Panc1 (cell line): ENCODE measurements at regions not wholly inside any gene's neighbourhood (a gene's known extent, or its start where the extent isn't known, plus 50 kb on each side); places are given as distances from the start of the nearest gene placed in this dataset.

Experiments used
- ATAC-seq: fragments of 200-7000 bp; cut with Tn5 transposase; 2 replicates; pipeline ENCODE4 v1.9.1; 2020; ENCODE audit warnings: mild to moderate bottlenecking, moderate library complexity
- BruUV-seq: library from RNA; stranded (reverse); fragments of 400-500 nt; replicated peaks from 2 replicates; lab custom pipeline; 2021; lab: Mats Ljungman, UMichigan
- CTCF ChIA-PET: fragments of 300-600 bp; sonication (Branson Sonifier 250); formaldehyde crosslinking; loops from one replicate; lab custom pipeline; 2022; ENCODE audit warnings: antibody characterized with exemption; lab: Charles Lee
- POLR2A ChIA-PET: fragments of 300-600 bp; sonication (Branson Sonifier 250); formaldehyde crosslinking; loops from one replicate; lab custom pipeline; 2022; ENCODE audit warnings: antibody characterized with exemption; lab: Charles Lee
- DNase-seq: peaks from one replicate; pipeline ENCODE4 v3.0.0-alpha.2; 2010; ENCODE audit warnings: low read depth, low spot score
- H3K27ac ChIP-seq: 2 replicates; pipeline ENCODE4 v1.5.1; 2011; ENCODE audit warnings: mild to moderate bottlenecking, low read length, inconsistent platforms
- H3K27me3 ChIP-seq: fragments of 200-500 bp; sonication (Bioruptor generic); 2 replicates; pipeline ENCODE4 v1.6.0; 2014; ENCODE audit warnings: low read length, inconsistent platforms; ENCODE audit not compliant: control insufficient read depth, insufficient read depth
- H3K36me3 ChIP-seq: fragments of 200-500 bp; sonication (Bioruptor generic); 2 replicates; pipeline ENCODE4 v1.5.1; 2014; ENCODE audit warnings: inconsistent platforms, mild to moderate bottlenecking, low read length, moderate library complexity; ENCODE audit not compliant: control insufficient read depth, insufficient read depth
- H3K4me1 ChIP-seq: 2 replicates; pipeline ENCODE4 v1.5.1; 2011; ENCODE audit warnings: inconsistent platforms, mild to moderate bottlenecking, low read length, moderate library complexity; ENCODE audit not compliant: control insufficient read depth, insufficient read depth
- H3K4me3 ChIP-seq, 2 experiments: 2 replicates each; pipeline ENCODE4 v1.5.1; 2011 to 2012; ENCODE audit warnings: low read depth in 2 of 2, low read length in 2 of 2, mild to moderate bottlenecking in 2 of 2, inconsistent platforms in 1 of 2, moderate library complexity in 1 of 2
- H3K9me3 ChIP-seq: fragments of 200-500 bp; sonication (Bioruptor generic); 2 replicates; pipeline ENCODE4 v1.5.1; 2014; ENCODE audit warnings: low read depth, mild to moderate bottlenecking, inconsistent platforms, low read length, moderate library complexity; ENCODE audit not compliant: control insufficient read depth, insufficient read depth
- CTCF ChIP-seq: fragments of 450-650 bp; IDR thresholded peaks from 2 replicates; pipeline ENCODE4 v1.5.1; 2017; ENCODE audit warnings: mild to moderate bottlenecking
- POLR2AphosphoS5 ChIP-seq: IDR thresholded peaks from 2 replicates; pipeline ENCODE4 v1.6.1; 2012; ENCODE audit warnings: mild to moderate bottlenecking, low read depth, low read length, moderate library complexity
- REST ChIP-seq, 2 experiments: IDR thresholded peaks; 2 replicates each; pipeline ENCODE4 v1.6.1; 2011 to 2012; ENCODE audit warnings: low read depth in 2 of 2, control low read depth in 1 of 2, low read length in 1 of 2, mild to moderate bottlenecking in 1 of 2, moderate library complexity in 1 of 2; ENCODE audit not compliant: insufficient read depth in 1 of 2
- SIN3A ChIP-seq: IDR thresholded peaks from 2 replicates; pipeline ENCODE4 v1.6.1; 2012; ENCODE audit warnings: low read depth, mild to moderate bottlenecking, low read length, moderate library complexity, borderline replicate concordance; ENCODE audit not compliant: insufficient read depth
- TCF7L2 ChIP-seq: IDR thresholded peaks from 2 replicates; pipeline ENCODE4 v1.6.1; 2011; ENCODE audit warnings: mild to moderate bottlenecking, low read depth, low read length, inconsistent platforms
- in situ Hi-C: cut with HindIII; loops from 2 replicates; pipeline ENCODE4 v1.10.0; 2016; ENCODE audit warnings: low sequenced_read_pairs, low pct_unique_long_range_greater_than_20kb
- intact Hi-C: fragments of 100-400 bp; cut with micrococcal nuclease; formaldehyde crosslinking; loops from one replicate; pipeline ENCODE4 v1.10.0; 2022; ENCODE audit not compliant: unreplicated experiment

- ChIA-PET CTCF (no interaction called here), POLR2A (no interaction called here)
- ATAC-seq (no peak), DNase-seq (no peak)
- in situ Hi-C loops: no loop called here
- no peaks in the 10 kb centered on the region for H3K27me3 ChIP-seq
- no peak overlapping the region for H3K27ac ChIP-seq
- no peak for TF ChIP-seq SIN3A
- no peak for TF ChIP-seq CTCF
- no peak for TF ChIP-seq POLR2AphosphoS5
- no peak for TF ChIP-seq REST (IDR thresholded peaks at IDR 0.05; ENCODE audit: insufficient read depth in 1 of 2, low read depth in 2 of 2, low read length in 1 of 2)
- no peak for TF ChIP-seq TCF7L2
- no peaks in the 10 kb centered on the region for H3K4me1 ChIP-seq
- no peaks in the 10 kb centered on the region for H3K36me3 ChIP-seq
- no TSS peak for BruUV-seq
- intact Hi-C loops: no loop called here
- no peak overlapping the region for H3K4me3 ChIP-seq
- H3K9me3 ChIP-seq: no peaks in the 10 kb centered on the region
Measured at GRCh38 chr4:179607003-179607402, 2164.8 kb upstream of the AGA start.

- no peak for TF ChIP-seq CTCF
- TF ChIP-seq POLR2AphosphoS5: no peak
- no peak for TF ChIP-seq REST (IDR thresholded peaks at IDR 0.05; ENCODE audit: insufficient read depth in 1 of 2, low read depth in 2 of 2, low read length in 1 of 2)
- no peak for TF ChIP-seq SIN3A
- TF ChIP-seq TCF7L2: no peak
- BruUV-seq: no TSS peak
- in situ Hi-C loops (no loop called here), intact Hi-C loops (no loop called here)
- Histone ChIP-seq H3K4me1 (no peaks in the 10 kb centered on the region), H3K36me3 (no peaks in the 10 kb centered on the region), H3K4me3 (no peak overlapping the region), H3K27ac (no peak overlapping the region), H3K27me3 (no peaks in the 10 kb centered on the region), H3K9me3 (no peaks in the 10 kb centered on the region)
- ATAC-seq: no peak
- POLR2A ChIA-PET: no interaction called here
- DNase-seq: no peak
- CTCF ChIA-PET: no interaction called here
Measured at GRCh38 chr4:179615704-179616103, 2173.5 kb upstream of the AGA start.
